Nephron progenitor cell (in vitro differentiated cells): ENCODE measurements at regions not wholly inside any gene's neighbourhood (a gene's known extent, or its start where the extent isn't known, plus 50 kb on each side); places are given as distances from the start of the nearest gene placed in this dataset.
"Not testable (repeated sequence)": the region's sequence is repeated elsewhere in the genome, so short reads cannot be mapped to it uniquely, and the experiment has no call there.

Source experiments
- DNase-seq: peaks from one replicate; pipeline ENCODE4 v3.0.0; 2021
- H3K27ac Mint-ChIP-seq: 2 replicates; pipeline ENCODE4 v1.8.0; 2021; ENCODE audit warnings: mild to moderate bottlenecking, moderate library complexity, mixed read lengths
- H3K27me3 Mint-ChIP-seq: 2 replicates; pipeline ENCODE4 v1.8.0; 2021; ENCODE audit warnings: mild to moderate bottlenecking, low read depth, mixed read lengths; ENCODE audit not compliant: poor library complexity
- H3K36me3 Mint-ChIP-seq: 2 replicates; pipeline ENCODE4 v1.8.0; 2021; ENCODE audit warnings: low read depth, mixed read lengths
- H3K4me1 Mint-ChIP-seq: 2 replicates; pipeline ENCODE4 v1.8.0; 2021; ENCODE audit warnings: mixed read lengths
- H3K4me3 Mint-ChIP-seq: 2 replicates; pipeline ENCODE4 v1.8.0; 2021; ENCODE audit warnings: mild to moderate bottlenecking, moderate library complexity, mixed read lengths
- H3K9me3 Mint-ChIP-seq: 2 replicates; pipeline ENCODE4 v1.8.0; 2021; ENCODE audit warnings: mild to moderate bottlenecking, moderate library complexity, mixed read lengths
- TF ChIP-seq, protein P1 (sequence below): fragments of 200-600 bp; sonication (generic); IDR thresholded peaks from 2 replicates; pipeline ENCODE4 v1.5.0; 2021; ENCODE audit warnings: antibody characterized with exemption

DNA sequence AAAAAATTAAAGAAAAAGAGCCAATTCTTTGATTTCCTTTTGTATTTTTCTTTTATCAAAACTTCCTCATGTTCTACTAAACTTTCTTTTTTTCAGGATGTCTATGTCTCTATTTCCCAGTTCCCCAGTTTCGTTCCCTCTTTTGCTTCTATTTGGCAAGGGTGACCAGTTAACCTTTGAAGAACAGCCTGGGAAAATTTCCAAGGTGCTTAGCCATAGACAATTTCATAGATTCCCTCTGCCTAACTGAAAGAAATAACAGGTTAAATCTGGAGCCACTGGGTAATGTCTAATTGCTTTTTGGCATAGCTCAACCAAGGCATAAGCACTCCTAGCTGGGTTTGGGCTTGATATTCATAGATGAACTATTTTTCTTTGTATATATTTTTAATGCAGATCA, 272.3 kb downstream of the ADGRL2 start:
- TF ChIP-seq, protein P1, sequence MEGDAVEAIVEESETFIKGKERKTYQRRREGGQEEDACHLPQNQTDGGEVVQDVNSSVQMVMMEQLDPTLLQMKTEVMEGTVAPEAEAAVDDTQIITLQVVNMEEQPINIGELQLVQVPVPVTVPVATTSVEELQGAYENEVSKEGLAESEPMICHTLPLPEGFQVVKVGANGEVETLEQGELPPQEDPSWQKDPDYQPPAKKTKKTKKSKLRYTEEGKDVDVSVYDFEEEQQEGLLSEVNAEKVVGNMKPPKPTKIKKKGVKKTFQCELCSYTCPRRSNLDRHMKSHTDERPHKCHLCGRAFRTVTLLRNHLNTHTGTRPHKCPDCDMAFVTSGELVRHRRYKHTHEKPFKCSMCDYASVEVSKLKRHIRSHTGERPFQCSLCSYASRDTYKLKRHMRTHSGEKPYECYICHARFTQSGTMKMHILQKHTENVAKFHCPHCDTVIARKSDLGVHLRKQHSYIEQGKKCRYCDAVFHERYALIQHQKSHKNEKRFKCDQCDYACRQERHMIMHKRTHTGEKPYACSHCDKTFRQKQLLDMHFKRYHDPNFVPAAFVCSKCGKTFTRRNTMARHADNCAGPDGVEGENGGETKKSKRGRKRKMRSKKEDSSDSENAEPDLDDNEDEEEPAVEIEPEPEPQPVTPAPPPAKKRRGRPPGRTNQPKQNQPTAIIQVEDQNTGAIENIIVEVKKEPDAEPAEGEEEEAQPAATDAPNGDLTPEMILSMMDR: no peak
- Mint-ChIP-seq H3K9me3 (peaks cover 13% of the 10 kb centered on the region), H3K27me3 (peaks cover 3% of the 10 kb centered on the region), H3K27ac (no peak overlapping the region), H3K4me1 (peaks cover 19% of the 10 kb centered on the region), H3K4me3 (no peak overlapping the region), H3K36me3 (no peaks in the 10 kb centered on the region)
- DNase-seq: no peak

DNA sequence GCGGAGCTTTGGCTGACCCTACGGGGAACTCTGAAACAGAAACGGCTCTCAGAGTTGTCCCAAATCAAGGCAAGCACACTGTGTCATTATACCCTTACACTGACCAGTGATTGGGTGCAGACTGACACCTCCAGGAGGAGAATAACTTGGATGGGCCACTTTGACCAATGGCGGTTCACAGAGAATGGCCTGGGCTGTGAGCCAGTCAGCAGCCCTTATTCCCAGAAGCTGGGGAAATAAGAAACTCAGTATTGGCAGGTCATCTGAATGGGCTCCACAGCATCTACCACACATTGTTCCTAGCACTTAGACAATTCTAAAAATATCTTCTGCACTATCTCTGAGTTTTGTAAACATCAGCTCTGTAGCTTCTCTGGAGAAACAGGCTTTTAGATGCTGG, 265.2 kb downstream of the ADGRL2 start:
- TF ChIP-seq, protein P1: no peak
- no peaks in the 10 kb centered on the region for H3K4me1 Mint-ChIP-seq
- H3K27ac Mint-ChIP-seq: no peak overlapping the region
- no peak overlapping the region for H3K4me3 Mint-ChIP-seq
- DNase-seq: no peak
- no peaks in the 10 kb centered on the region for H3K9me3 Mint-ChIP-seq
- no peaks in the 10 kb centered on the region for H3K27me3 Mint-ChIP-seq
- H3K36me3 Mint-ChIP-seq: no peaks in the 10 kb centered on the region

DNA sequence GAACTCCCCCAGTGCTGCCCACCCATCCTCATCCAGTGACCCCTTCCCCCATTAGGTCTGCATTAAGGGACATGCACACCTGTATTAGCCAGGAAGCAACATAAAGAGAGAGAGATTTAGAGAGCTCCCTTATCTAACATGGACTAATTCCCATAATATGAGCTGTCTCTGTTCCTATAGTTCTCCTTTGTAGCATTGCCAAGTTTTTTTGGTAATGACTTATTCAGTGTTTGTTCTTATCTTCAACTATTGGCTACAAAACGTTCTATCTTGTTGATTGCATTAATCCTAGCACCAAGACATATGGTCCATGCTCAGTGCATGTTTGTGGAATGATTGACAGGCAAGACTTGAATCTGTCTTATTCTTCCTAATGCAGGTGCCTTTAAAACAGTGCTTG, 264.0 kb downstream of the ADGRL2 start:
- no peaks in the 10 kb centered on the region for H3K27me3 Mint-ChIP-seq
- no peak overlapping the region for H3K4me3 Mint-ChIP-seq
- H3K4me1 Mint-ChIP-seq: peaks cover 12% of the 10 kb centered on the region
- TF ChIP-seq, protein P1: no peak
- no peaks in the 10 kb centered on the region for H3K36me3 Mint-ChIP-seq
- no peak for DNase-seq
- no peaks in the 10 kb centered on the region for H3K9me3 Mint-ChIP-seq
- H3K27ac Mint-ChIP-seq: no peak overlapping the region

DNA sequence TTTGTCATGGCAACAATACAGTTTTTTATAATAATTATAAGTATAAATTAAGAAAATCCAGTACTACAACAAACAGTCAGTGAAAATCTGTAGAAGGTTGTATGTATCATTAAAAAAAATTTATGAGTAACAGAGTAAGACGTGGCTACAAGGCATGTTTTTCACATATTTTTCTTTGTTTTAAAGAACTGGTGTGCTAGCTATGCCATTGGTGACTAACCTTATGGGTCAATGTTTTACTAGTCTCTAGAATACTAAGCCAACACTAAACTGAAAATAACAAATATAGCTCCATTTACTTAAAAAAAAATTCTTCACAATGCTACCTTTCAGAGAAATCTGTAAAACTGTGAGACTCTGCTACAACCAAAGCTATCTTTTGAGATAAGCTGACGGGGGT, 261.5 kb downstream of the ADGRL2 start:
- Mint-ChIP-seq H3K27ac (no peak overlapping the region), H3K36me3 (no peaks in the 10 kb centered on the region), H3K9me3 (no peaks in the 10 kb centered on the region), H3K27me3 (no peaks in the 10 kb centered on the region), H3K4me3 (no peak overlapping the region), H3K4me1 (peaks cover 24% of the 10 kb centered on the region)
- DNase-seq: no peak
- TF ChIP-seq, protein P1: no peak

DNA sequence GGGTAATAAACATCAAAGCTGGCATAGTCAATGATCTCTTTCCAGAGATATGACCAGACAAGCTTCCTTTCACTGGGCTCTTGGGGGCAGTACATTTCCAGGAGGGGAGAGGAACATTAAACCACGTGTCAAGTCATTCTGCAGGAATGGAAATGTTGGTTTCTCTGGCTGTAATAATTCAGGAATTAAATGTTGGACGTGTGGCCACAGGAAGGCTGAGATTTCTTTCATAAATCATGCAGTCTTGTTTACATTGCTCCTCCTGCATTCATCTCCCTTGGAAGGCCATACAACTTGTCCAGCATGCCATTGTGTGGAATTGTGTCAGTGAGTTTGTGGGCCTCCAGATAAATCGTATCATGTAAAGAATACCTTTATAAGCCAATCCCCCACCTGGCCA, 259.2 kb downstream of the ADGRL2 start:
- peaks cover 7% of the 10 kb centered on the region for H3K36me3 Mint-ChIP-seq
- TF ChIP-seq, protein P1: no peak
- H3K27ac Mint-ChIP-seq: no peak overlapping the region
- peaks cover 18% of the 10 kb centered on the region for H3K9me3 Mint-ChIP-seq
- H3K4me3 Mint-ChIP-seq: no peak overlapping the region
- DNase-seq: no peak
- no peaks in the 10 kb centered on the region for H3K27me3 Mint-ChIP-seq
- H3K4me1 Mint-ChIP-seq: peaks cover 24% of the 10 kb centered on the region

DNA sequence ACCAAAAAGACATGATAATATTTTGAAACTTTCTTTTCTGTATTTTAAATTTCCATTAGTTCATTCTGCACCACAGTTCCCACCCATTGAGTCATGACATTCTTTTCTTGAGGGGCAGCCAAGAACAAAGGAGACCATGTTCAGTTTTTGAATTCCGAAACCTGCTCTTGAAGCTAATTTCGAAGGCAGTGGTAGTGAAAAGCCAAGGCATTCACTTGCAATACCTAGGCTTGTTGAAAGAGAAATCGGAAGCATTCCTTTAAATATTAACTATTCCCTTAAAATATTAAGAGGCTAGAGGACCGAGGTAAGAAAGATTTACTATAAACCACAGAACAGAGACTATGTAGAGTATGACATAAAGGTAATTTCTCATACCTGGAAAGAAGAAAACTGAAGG, 256.3 kb downstream of the ADGRL2 start:
- no peaks in the 10 kb centered on the region for H3K27me3 Mint-ChIP-seq
- H3K9me3 Mint-ChIP-seq: peaks cover 29% of the 10 kb centered on the region
- no peak overlapping the region for H3K27ac Mint-ChIP-seq
- peaks cover 24% of the 10 kb centered on the region for H3K4me1 Mint-ChIP-seq
- no peak overlapping the region for H3K4me3 Mint-ChIP-seq
- TF ChIP-seq, protein P1: no peak
- peaks cover 11% of the 10 kb centered on the region for H3K36me3 Mint-ChIP-seq
- DNase-seq: no peak

DNA sequence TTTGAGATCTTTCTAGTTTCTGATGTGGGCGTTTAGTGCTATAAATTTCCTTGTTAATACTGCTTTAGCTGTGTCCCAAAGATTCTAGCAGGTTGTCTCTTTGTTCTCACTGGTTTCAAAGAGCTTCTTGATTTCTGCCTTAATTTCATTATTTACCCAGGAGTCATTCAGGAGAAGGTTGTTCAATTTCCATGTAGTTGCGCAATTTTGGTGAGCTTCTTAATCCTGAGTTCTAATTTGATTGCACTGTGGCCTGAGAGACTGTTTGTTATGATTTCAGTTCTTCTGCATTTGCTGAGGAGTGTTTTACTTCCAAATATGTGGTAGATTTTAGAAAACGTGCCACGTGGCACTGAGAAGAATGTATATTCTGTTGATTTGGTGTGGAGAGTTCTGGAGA, 254.6 kb downstream of the ADGRL2 start:
- H3K27me3 Mint-ChIP-seq, DNase-seq, H3K27ac Mint-ChIP-seq, H3K4me3 Mint-ChIP-seq: not testable (repeated sequence)
- peaks cover 11% of the 10 kb centered on the region for H3K36me3 Mint-ChIP-seq
- peaks cover 19% of the 10 kb centered on the region for H3K4me1 Mint-ChIP-seq
- H3K9me3 Mint-ChIP-seq: peaks cover 29% of the 10 kb centered on the region
